Breast epithelium (tissue), 4 donors: ENCODE measurements at regions not wholly inside any gene's neighbourhood (a gene's known extent, or its start where the extent isn't known, plus 50 kb on each side); places are given as distances from the start of the nearest gene placed in this dataset.

Experiments used
- DNase-seq, 2 donors: peaks; one replicate each; pipeline ENCODE4 v3.0.0-alpha.2; 2019; ENCODE audit warnings: low spot score in 2 of 2
- H3K27ac ChIP-seq, 2 donors: fragments of 200-600 bp; sonication (generic) in 1 of 2; one replicate each; pipeline ENCODE4 v1.5.1; 2016 to 2019; ENCODE audit warnings: mild to moderate bottlenecking in 1 of 2
- H3K27me3 ChIP-seq, 2 donors: fragments of 200-600 bp; sonication (generic) in 1 of 2; one replicate each; pipeline versions ENCODE4 v1.5.1 to v1.6.0; 2017 to 2019; ENCODE audit warnings: control low read depth in 1 of 2, mild to moderate bottlenecking in 1 of 2
- H3K36me3 ChIP-seq: fragments of 200-600 bp; one replicate; pipeline ENCODE4 v1.5.1; 2019
- H3K4me1 ChIP-seq, 2 donors: fragments of 200-600 bp; sonication (generic); one replicate each; pipeline ENCODE4 v1.5.1; 2016 to 2019; ENCODE audit warnings: control low read depth in 1 of 2
- H3K4me3 ChIP-seq, 3 donors: fragments of 200-600 bp; sonication (generic); 1 replicate in 2 of 3; 2 replicates in 1 of 3; pipeline ENCODE4 v1.5.1; 2016 to 2019; ENCODE audit warnings: mild to moderate bottlenecking in 3 of 3, moderate library complexity in 2 of 3
- H3K9me3 ChIP-seq, 2 donors: fragments of 200-600 bp; sonication (generic) in 1 of 2; one replicate each; pipeline ENCODE4 v1.5.1; 2016 to 2019; ENCODE audit warnings: control low read depth in 1 of 2
- CTCF ChIP-seq, 3 donors: fragments of 450-650 bp; IDR thresholded peaks; one replicate each; pipeline ENCODE4 v1.5.1; 2016 to 2017; ENCODE audit warnings: antibody characterized with exemption in 3 of 3, mild to moderate bottlenecking in 3 of 3, moderate library complexity in 3 of 3
- POLR2A ChIP-seq: fragments of 450-650 bp; IDR thresholded peaks from one replicate; pipeline ENCODE4 v1.6.1; 2016; ENCODE audit warnings: antibody characterized with exemption, mild to moderate bottlenecking, moderate library complexity
- POLR2AphosphoS5 ChIP-seq, 3 donors: sonication (generic); formaldehyde crosslinking; IDR thresholded peaks; one replicate each; pipeline ENCODE4 v1.6.1; 2017; ENCODE audit warnings: antibody characterized with exemption in 3 of 3
- intact Hi-C: fragments of 100-400 bp; cut with DNase I; formaldehyde crosslinking; loops from one replicate; pipeline ENCODE4 v1.15.1; 2023; ENCODE audit warnings: low total_unique reads

GRCh38 chr16:48487287-48487686 is 102.1 kb upstream of the SIAH1 start:
- Histone ChIP-seq H3K27ac (no peak overlapping the region), H3K27me3 (no peaks in the 10 kb centered on the region), H3K9me3 (no peaks in the 10 kb centered on the region), H3K36me3 (no peaks in the 10 kb centered on the region), H3K4me3 (no peak overlapping the region), H3K4me1 (no peaks in the 10 kb centered on the region)
- no peak for DNase-seq
- intact Hi-C loops = no loop called here
- TF ChIP-seq POLR2A (no peak), POLR2AphosphoS5 (IDR thresholded peaks at IDR 0.05) (no peak), CTCF (IDR thresholded peaks at IDR 0.05) (no peak)

- intact Hi-C loops = no loop called here
- H3K36me3 ChIP-seq = no peaks in the 10 kb centered on the region
- no peak for DNase-seq
- H3K4me1 ChIP-seq = no peaks in the 10 kb centered on the region
- no peak overlapping the region for H3K4me3 ChIP-seq
- H3K27ac ChIP-seq = no peak overlapping the region
- no peaks in the 10 kb centered on the region for H3K9me3 ChIP-seq
- TF ChIP-seq POLR2A (no peak), CTCF (IDR thresholded peaks at IDR 0.05) (no peak), POLR2AphosphoS5 (IDR thresholded peaks at IDR 0.05) (no peak)
- H3K27me3 ChIP-seq = no peaks in the 10 kb centered on the region
These were observed 96.6 kb upstream of the SIAH1 start for GRCh38 chr16:48481772-48482171.

- Histone ChIP-seq H3K36me3 (no peaks in the 10 kb centered on the region), H3K4me3 (no peak overlapping the region), H3K9me3 (no peaks in the 10 kb centered on the region), H3K27ac (no peak overlapping the region), H3K27me3 (no peaks in the 10 kb centered on the region), H3K4me1 (no peaks in the 10 kb centered on the region)
- TF ChIP-seq POLR2AphosphoS5 (IDR thresholded peaks at IDR 0.05) = no peak
- TF ChIP-seq CTCF (IDR thresholded peaks at IDR 0.05) = no peak
- no peak for TF ChIP-seq POLR2A
- intact Hi-C loops = no loop called here
- no peak for DNase-seq
These were observed 96.0 kb upstream of the SIAH1 start for GRCh38 chr16:48481211-48481610.

GRCh38 chr16:48479955-48480354 is 94.7 kb upstream of the SIAH1 start:
- H3K36me3 ChIP-seq = no peaks in the 10 kb centered on the region
- no peaks in the 10 kb centered on the region for H3K9me3 ChIP-seq
- no peaks in the 10 kb centered on the region for H3K4me1 ChIP-seq
- no peak for DNase-seq
- no peak overlapping the region for H3K4me3 ChIP-seq
- TF ChIP-seq POLR2AphosphoS5 (IDR thresholded peaks at IDR 0.05) = no peak
- TF ChIP-seq CTCF (IDR thresholded peaks at IDR 0.05) = no peak
- TF ChIP-seq POLR2A = no peak
- intact Hi-C loops = no loop called here
- no peak overlapping the region for H3K27ac ChIP-seq
- no peaks in the 10 kb centered on the region for H3K27me3 ChIP-seq

- TF ChIP-seq CTCF (IDR thresholded peaks at IDR 0.05) (no peak), POLR2A (no peak), POLR2AphosphoS5 (IDR thresholded peaks at IDR 0.05) (no peak)
- intact Hi-C loops = no loop called here
- Histone ChIP-seq H3K4me1 (no peaks in the 10 kb centered on the region), H3K9me3 (no peaks in the 10 kb centered on the region), H3K4me3 (no peak overlapping the region), H3K27me3 (no peaks in the 10 kb centered on the region), H3K27ac (no peak overlapping the region), H3K36me3 (no peaks in the 10 kb centered on the region)
- no peak for DNase-seq
These were observed 94.1 kb upstream of the SIAH1 start for GRCh38 chr16:48479329-48479728.
